ENCODE measurements at regions not wholly inside any gene's neighbourhood (a gene's known extent, or its start where the extent isn't known, plus 50 kb on each side); places are given as distances from the start of the nearest gene placed in this dataset.

- Histone ChIP-seq H3K27ac (no peak overlapping the region), H3K9me3 (no peaks in the 10 kb centered on the region), H3K4me3 (no peak overlapping the region), H3K4me1 (no peaks in the 10 kb centered on the region), H3K36me3 (no peaks in the 10 kb centered on the region), H3K27me3 (peaks cover 14% of the 10 kb centered on the region), H3K9ac (ENCODE audit: low read depth in 2 of 2, low read length in 2 of 2) (no peak overlapping the region)
- peak; percentile 12 for DNase-seq
- intact Hi-C loops (cut with DNase I) = no loop called here
- TF ChIP-seq CTCF (IDR thresholded peaks at IDR 0.05) = no peak
Measured at GRCh38 chr14:101082436-101083384, 179.2 kb upstream of the RTL1 start.

GRCh38 chr14:101083564-101084435, 180.3 kb upstream of the RTL1 start:
- Histone ChIP-seq H3K4me3 (no peak overlapping the region), H3K4me1 (no peaks in the 10 kb centered on the region), H3K9ac (ENCODE audit: low read depth in 2 of 2, low read length in 2 of 2) (no peak overlapping the region), H3K9me3 (no peaks in the 10 kb centered on the region), H3K36me3 (no peaks in the 10 kb centered on the region), H3K27me3 (peaks cover 4% of the 10 kb centered on the region), H3K27ac (no peak overlapping the region)
- intact Hi-C loops (cut with DNase I) = no loop called here
- DNase-seq = peak; percentile 17
- TF ChIP-seq CTCF (IDR thresholded peaks at IDR 0.05) = no peak

GRCh38 chr14:101084436-101084826, 180.9 kb upstream of the RTL1 start:
- no peak for TF ChIP-seq CTCF (IDR thresholded peaks at IDR 0.05)
- Histone ChIP-seq H3K36me3 (no peaks in the 10 kb centered on the region), H3K4me3 (no peak overlapping the region), H3K27ac (no peak overlapping the region), H3K9me3 (no peaks in the 10 kb centered on the region), H3K4me1 (no peaks in the 10 kb centered on the region), H3K9ac (ENCODE audit: low read depth in 2 of 2, low read length in 2 of 2) (no peak overlapping the region), H3K27me3 (peaks cover 1% of the 10 kb centered on the region)
- intact Hi-C loops (cut with DNase I) = no loop called here
- DNase-seq = peak; percentile 11

GRCh38 chr14:101086926-101087325, 183.4 kb upstream of the RTL1 start:
- TF ChIP-seq CTCF (IDR thresholded peaks at IDR 0.05) = no peak
- H3K27me3 ChIP-seq = no peaks in the 10 kb centered on the region
- intact Hi-C loops (cut with DNase I) = no loop called here
- no peaks in the 10 kb centered on the region for H3K4me1 ChIP-seq
- no peak overlapping the region for H3K27ac ChIP-seq
- no peak overlapping the region for H3K9ac ChIP-seq (ENCODE audit: low read depth in 2 of 2, low read length in 2 of 2)
- H3K36me3 ChIP-seq = no peaks in the 10 kb centered on the region
- DNase-seq = no peak
- no peaks in the 10 kb centered on the region for H3K9me3 ChIP-seq
- no peak overlapping the region for H3K4me3 ChIP-seq

- H3K9me3 ChIP-seq = no peaks in the 10 kb centered on the region
- no peak overlapping the region for H3K27ac ChIP-seq
- no peak overlapping the region for H3K9ac ChIP-seq (ENCODE audit: low read depth in 2 of 2, low read length in 2 of 2)
- TF ChIP-seq CTCF (IDR thresholded peaks at IDR 0.05) = no peak
- no peak overlapping the region for H3K4me3 ChIP-seq
- H3K36me3 ChIP-seq = no peaks in the 10 kb centered on the region
- H3K27me3 ChIP-seq = no peaks in the 10 kb centered on the region
- H3K4me1 ChIP-seq = no peaks in the 10 kb centered on the region
- intact Hi-C loops (cut with DNase I) = no loop called here
- peak; percentile 10 for DNase-seq
Measured at GRCh38 chr14:101087614-101088394, 184.3 kb upstream of the RTL1 start.

All from colonic mucosa (tissue), 4 donors.